Caco-2 (cell line): ENCODE measurements at regions not wholly inside any gene's neighbourhood (a gene's known extent, or its start where the extent isn't known, plus 50 kb on each side); places are given as distances from the start of the nearest gene placed in this dataset.

Experiments used
- BruUV-seq: library from RNA; stranded (reverse); fragments of 400-500 nt; replicated peaks from 2 replicates; lab custom pipeline; 2021; lab: Mats Ljungman, UMichigan
- CTCF ChIA-PET: fragments of 300-600 bp; sonication (Branson Sonifier 250); formaldehyde crosslinking; loops from one replicate; lab custom pipeline; 2022; ENCODE audit warnings: antibody characterized with exemption; lab: Charles Lee
- POLR2A ChIA-PET: fragments of 300-600 bp; sonication (Branson Sonifier 250); formaldehyde crosslinking; loops from one replicate; lab custom pipeline; 2022; ENCODE audit warnings: antibody characterized with exemption; lab: Charles Lee
- DNase-seq, 2 experiments: peaks; one replicate each; pipeline versions ENCODE4 v3.0.0 to v3.0.0-alpha.2; 2020 to 2022
- H3K27me3 ChIP-seq: replicated peaks from 2 replicates; pipeline ENCODE4 v1.6.0; 2011; ENCODE audit warnings: low read length; ENCODE audit not compliant: control insufficient read depth, insufficient read depth
- H3K36me3 ChIP-seq: 2 replicates; pipeline ENCODE4 v1.5.1; 2011; ENCODE audit warnings: low read length; ENCODE audit not compliant: control insufficient read depth, insufficient read depth
- H3K4me1 ChIP-seq: fragments of 250-450 bp; sonication (Bioruptor Pico); 2 replicates; pipeline ENCODE4 v1.5.1; 2020; ENCODE audit warnings: mild to moderate bottlenecking
- H3K4me3 ChIP-seq: 2 replicates; pipeline ENCODE4 v1.5.1; 2011; ENCODE audit warnings: low read depth, mild to moderate bottlenecking, control low read depth, low read length
- H3K9me3 ChIP-seq: fragments of 250-450 bp; sonication (Bioruptor Pico); 2 replicates; pipeline ENCODE4 v1.5.1; 2020; ENCODE audit warnings: mild to moderate bottlenecking, moderate library complexity
- H3K27ac Mint-ChIP-seq: one replicate; pipeline ENCODE4 v1.8.0; 2022; ENCODE audit warnings: mixed read lengths; ENCODE audit not compliant: unreplicated experiment
- H3K27me3 Mint-ChIP-seq: one replicate; pipeline ENCODE4 v1.8.0; 2022; ENCODE audit warnings: mixed read lengths; ENCODE audit not compliant: insufficient read depth, unreplicated experiment
- H3K36me3 Mint-ChIP-seq: one replicate; pipeline ENCODE4 v1.8.0; 2022; ENCODE audit warnings: mild to moderate bottlenecking, mixed read lengths; ENCODE audit not compliant: insufficient read depth, unreplicated experiment
- H3K4me1 Mint-ChIP-seq: one replicate; pipeline ENCODE4 v1.8.0; 2022; ENCODE audit warnings: low read depth, mixed read lengths; ENCODE audit not compliant: unreplicated experiment
- H3K4me3 Mint-ChIP-seq: one replicate; pipeline ENCODE4 v1.8.0; 2022; ENCODE audit warnings: mild to moderate bottlenecking, moderate library complexity, mixed read lengths; ENCODE audit not compliant: unreplicated experiment
- H3K9me3 Mint-ChIP-seq: one replicate; pipeline ENCODE4 v1.8.0; 2022; ENCODE audit warnings: mixed read lengths; ENCODE audit not compliant: unreplicated experiment
- CTCF ChIP-seq, 2 experiments: fragments of 200-600 bp in 1 of 2; IDR thresholded peaks; 1 replicate in 1 of 2; 2 replicates in 1 of 2; pipeline versions ENCODE4 v1.5.1 to v1.8.0; 2011 to 2022; ENCODE audit warnings: antibody characterized with exemption in 1 of 2, control low read depth in 1 of 2, inconsistent platforms in 1 of 2, low read depth in 1 of 2, low read length in 1 of 2, mild to moderate bottlenecking in 1 of 2, moderate library complexity in 1 of 2; ENCODE audit not compliant: insufficient read depth in 1 of 2, severe bottlenecking in 1 of 2, unreplicated experiment in 1 of 2
- intact Hi-C: fragments of 100-400 bp; cut with micrococcal nuclease; formaldehyde crosslinking; loops from one replicate; pipeline ENCODE4 v1.10.0; 2022; ENCODE audit not compliant: unreplicated experiment

- H3K9me3 Mint-ChIP-seq, result no peaks in the 10 kb centered on the region
- no peaks in the 10 kb centered on the region for H3K4me1 Mint-ChIP-seq
- H3K9me3 ChIP-seq, result no peaks in the 10 kb centered on the region
- H3K27me3 ChIP-seq, result no peaks in the 10 kb centered on the region
- H3K27me3 Mint-ChIP-seq, result peaks cover 5% of the 10 kb centered on the region
- CTCF ChIA-PET, result no interaction called here
- H3K4me3 ChIP-seq, result no peak overlapping the region
- DNase-seq, result no peak
- no peaks in the 10 kb centered on the region for H3K36me3 ChIP-seq
- TF ChIP-seq CTCF (IDR thresholded peaks at IDR 0.05; ENCODE audit: insufficient read depth in 1 of 2, low read depth in 1 of 2, low read length in 1 of 2, severe bottlenecking in 1 of 2, unreplicated experiment in 1 of 2), result no peak
- no peak overlapping the region for H3K27ac Mint-ChIP-seq
- H3K4me1 ChIP-seq, result no peaks in the 10 kb centered on the region
- H3K4me3 Mint-ChIP-seq, result no peak overlapping the region
- intact Hi-C loops, result no loop called here
- no TSS peak for BruUV-seq
- POLR2A ChIA-PET, result no interaction called here
- H3K36me3 Mint-ChIP-seq, result no peaks in the 10 kb centered on the region
Measured at GRCh38 chr7:46853451-46853850, 728.5 kb downstream of the TNS3 start.

- peaks cover 4% of the 10 kb centered on the region for H3K27me3 Mint-ChIP-seq
- Histone ChIP-seq H3K4me1 (no peaks in the 10 kb centered on the region), H3K4me3 (no peak overlapping the region), H3K27me3 (no peaks in the 10 kb centered on the region), H3K36me3 (no peaks in the 10 kb centered on the region), H3K9me3 (no peaks in the 10 kb centered on the region)
- no peak for TF ChIP-seq CTCF (IDR thresholded peaks at IDR 0.05; ENCODE audit: insufficient read depth in 1 of 2, low read depth in 1 of 2, low read length in 1 of 2, severe bottlenecking in 1 of 2, unreplicated experiment in 1 of 2)
- no peak overlapping the region for H3K27ac Mint-ChIP-seq
- ChIA-PET POLR2A (no interaction called here), CTCF (no interaction called here)
- DNase-seq, result no peak
- H3K36me3 Mint-ChIP-seq, result no peaks in the 10 kb centered on the region
- H3K9me3 Mint-ChIP-seq, result no peaks in the 10 kb centered on the region
- no peaks in the 10 kb centered on the region for H3K4me1 Mint-ChIP-seq
- intact Hi-C loops, result no loop called here
- no TSS peak for BruUV-seq
- no peak overlapping the region for H3K4me3 Mint-ChIP-seq
Measured at GRCh38 chr7:46852795-46853194, 729.1 kb downstream of the TNS3 start.

GRCh38 chr7:46850563-46851330, 731.2 kb downstream of the TNS3 start:
- no peaks in the 10 kb centered on the region for H3K4me1 Mint-ChIP-seq
- no peak overlapping the region for H3K4me3 Mint-ChIP-seq
- Histone ChIP-seq H3K9me3 (no peaks in the 10 kb centered on the region), H3K4me3 (no peak overlapping the region), H3K36me3 (no peaks in the 10 kb centered on the region), H3K27me3 (no peaks in the 10 kb centered on the region), H3K4me1 (no peaks in the 10 kb centered on the region)
- CTCF ChIA-PET, result no interaction called here
- no peaks in the 10 kb centered on the region for H3K9me3 Mint-ChIP-seq
- DNase-seq, result no peak
- intact Hi-C loops, result no loop called here
- POLR2A ChIA-PET, result no interaction called here
- no peaks in the 10 kb centered on the region for H3K36me3 Mint-ChIP-seq
- H3K27ac Mint-ChIP-seq, result no peak overlapping the region
- peaks cover 3% of the 10 kb centered on the region for H3K27me3 Mint-ChIP-seq
- TF ChIP-seq CTCF (IDR thresholded peaks at IDR 0.05; ENCODE audit: insufficient read depth in 1 of 2, low read depth in 1 of 2, low read length in 1 of 2, severe bottlenecking in 1 of 2, unreplicated experiment in 1 of 2), result no peak
- BruUV-seq, result no TSS peak
